GM12891 (cell line): ENCODE measurements at regions not wholly inside any gene's neighbourhood (a gene's known extent, or its start where the extent isn't known, plus 50 kb on each side); places are given as distances from the start of the nearest gene placed in this dataset.

Source experiments
- POLR2A ChIP-seq: IDR thresholded peaks from 2 replicates; pipeline ENCODE4 v1.6.1; 2011; ENCODE audit warnings: low read depth, low read length, control low read depth
- POLR2AphosphoS5 ChIP-seq: IDR thresholded peaks from 2 replicates; pipeline ENCODE4 v1.6.1; 2011; ENCODE audit warnings: low read depth, low read length, control low read depth
- SPI1 ChIP-seq: IDR thresholded peaks from 2 replicates; pipeline ENCODE4 v1.6.1; 2011; ENCODE audit warnings: low read depth, low read length, control low read depth
- TAF1 ChIP-seq: IDR thresholded peaks from 2 replicates; pipeline ENCODE4 v1.6.1; 2011; ENCODE audit warnings: low read depth, low read length, control low read depth

DNA sequence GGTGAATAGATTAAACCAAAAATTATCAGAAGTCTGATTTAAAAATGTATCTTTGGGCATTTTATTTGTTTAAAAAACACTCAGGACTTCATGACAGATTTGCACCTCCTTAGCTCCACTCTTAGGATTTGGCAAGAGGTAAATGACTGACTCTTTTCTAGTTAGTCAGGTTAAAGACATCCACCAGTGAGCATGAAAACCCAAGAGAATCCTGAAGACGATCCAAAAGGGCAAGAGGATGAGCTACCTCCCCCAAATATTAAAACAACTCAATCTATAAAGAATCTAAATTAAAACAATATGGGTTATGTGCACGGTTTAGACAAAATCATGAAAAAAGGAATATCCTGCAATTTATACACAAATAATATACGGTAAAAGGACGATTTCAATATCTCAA lies 89.4 kb upstream of the OPRM1 start:
- TF ChIP-seq POLR2A, result no peak
- TF ChIP-seq TAF1, result no peak
- TF ChIP-seq POLR2AphosphoS5, result no peak
- no peak for TF ChIP-seq SPI1
